ENCODE measurements at regions not wholly inside any gene's neighbourhood (a gene's known extent, or its start where the extent isn't known, plus 50 kb on each side); places are given as distances from the start of the nearest gene placed in this dataset.
"Not testable (repeated sequence)": the region's sequence is repeated elsewhere in the genome, so short reads cannot be mapped to it uniquely, and the experiment has no call there.

- DNase-seq, result no peak
Observed at GRCh38 chr10:33643042-33643441, 308.6 kb upstream of the NRP1 start.

- no peak for DNase-seq
Observed at GRCh38 chr10:33638891-33639290, 304.4 kb upstream of the NRP1 start.

GRCh38 chr10:33638374-33638773 is 303.9 kb upstream of the NRP1 start:
- no peak for DNase-seq

- DNase-seq, result no peak
Observed at GRCh38 chr10:33635967-33636515, 301.6 kb upstream of the NRP1 start.

GRCh38 chr10:33632432-33632831 is 298.0 kb upstream of the NRP1 start:
- no peak for DNase-seq

- DNase-seq, result no peak
Observed at GRCh38 chr10:33631991-33632390, 297.5 kb upstream of the NRP1 start.

GRCh38 chr10:33630761-33631160 is 296.3 kb upstream of the NRP1 start:
- no peak for DNase-seq

- no peak for DNase-seq
Observed at GRCh38 chr10:33627611-33628010, 293.1 kb upstream of the NRP1 start.

- no peak for DNase-seq
Observed at GRCh38 chr10:33626798-33627466, 292.5 kb upstream of the NRP1 start.

- no peak for DNase-seq
Observed at GRCh38 chr10:33623669-33624068, 289.2 kb upstream of the NRP1 start.

- DNase-seq, result no peak
Observed at GRCh38 chr10:33621101-33621500, 286.6 kb upstream of the NRP1 start.

GRCh38 chr10:33618196-33618595 is 283.7 kb upstream of the NRP1 start:
- DNase-seq, result no peak

GRCh38 chr10:33617381-33618080 is 283.1 kb upstream of the NRP1 start:
- no peak for DNase-seq

- no peak for DNase-seq
Observed at GRCh38 chr10:33616956-33617355, 282.5 kb upstream of the NRP1 start.

- DNase-seq, result no peak
Observed at GRCh38 chr10:33612551-33612950, 278.1 kb upstream of the NRP1 start.

GRCh38 chr10:33612116-33612515 is 277.6 kb upstream of the NRP1 start:
- DNase-seq, result no peak

- no peak for DNase-seq
Observed at GRCh38 chr10:33611423-33611822, 277.0 kb upstream of the NRP1 start.

- DNase-seq, result no peak
Observed at GRCh38 chr10:33609546-33609945, 275.1 kb upstream of the NRP1 start.

GRCh38 chr10:33602278-33602677 is 267.8 kb upstream of the NRP1 start:
- no peak for DNase-seq

GRCh38 chr10:33600381-33600780 is 265.9 kb upstream of the NRP1 start:
- no peak for DNase-seq

GRCh38 chr10:33596422-33596821 is 262.0 kb upstream of the NRP1 start:
- no peak for DNase-seq

- no peak for DNase-seq
Observed at GRCh38 chr10:33594475-33594874, 260.0 kb upstream of the NRP1 start.

- no peak for DNase-seq
Observed at GRCh38 chr10:33588974-33589600, 254.6 kb upstream of the NRP1 start.

- DNase-seq, result not testable (repeated sequence)
Observed at GRCh38 chr10:33584596-33584995, 250.1 kb upstream of the NRP1 start.

Data from NCI-H2029 (cell line).